NB4 (cell line): ENCODE measurements at regions not wholly inside any gene's neighbourhood (a gene's known extent, or its start where the extent isn't known, plus 50 kb on each side); places are given as distances from the start of the nearest gene placed in this dataset.

Source experiments
- DNase-seq: peaks from one replicate; pipeline ENCODE4 v3.0.0; 2010; ENCODE audit warnings: low read depth
- H3K4me3 ChIP-seq: one replicate; pipeline ENCODE4 v1.5.1; 2011; ENCODE audit warnings: mild to moderate bottlenecking, low read depth, low read length, moderate library complexity
- CTCF ChIP-seq: IDR thresholded peaks from one replicate; pipeline ENCODE4 v1.5.1; 2012; ENCODE audit warnings: low read depth, low read length
- MAX ChIP-seq: IDR thresholded peaks from 2 replicates; pipeline ENCODE4 v1.6.1; 2011; ENCODE audit warnings: low read depth, low read length
- MYC ChIP-seq: IDR thresholded peaks from 2 replicates; pipeline ENCODE4 v1.6.1; 2011; ENCODE audit warnings: low read depth, low read length
- POLR2A ChIP-seq: IDR thresholded peaks from 2 replicates; pipeline ENCODE4 v1.6.1; 2011; ENCODE audit warnings: mild to moderate bottlenecking; ENCODE audit not compliant: insufficient read length; ENCODE audit errors: extremely low read depth

- no peak for DNase-seq
- TF ChIP-seq CTCF (no peak), POLR2A (no peak), MAX (no peak), MYC (no peak)
- H3K4me3 ChIP-seq = no peak overlapping the region
These were observed 91.8 kb downstream of the FOXL1 start for GRCh38 chr16:86669937-86670749.

GRCh38 chr16:86670750-86671234 lies 92.4 kb downstream of the FOXL1 start:
- H3K4me3 ChIP-seq = no peak overlapping the region
- TF ChIP-seq POLR2A (no peak), MAX (no peak), MYC (no peak), CTCF (no peak)
- DNase-seq = no peak

- no peak for TF ChIP-seq MAX
- no peak for TF ChIP-seq POLR2A
- no peak for TF ChIP-seq CTCF
- TF ChIP-seq MYC = no peak
- DNase-seq = no peak
- no peak overlapping the region for H3K4me3 ChIP-seq
These were observed 93.3 kb downstream of the FOXL1 start for GRCh38 chr16:86671486-86672178.

GRCh38 chr16:86672179-86672863 lies 94.0 kb downstream of the FOXL1 start:
- TF ChIP-seq MAX = no peak
- TF ChIP-seq CTCF = no peak
- no peak for TF ChIP-seq POLR2A
- no peak for TF ChIP-seq MYC

GRCh38 chr16:86673090-86673955 lies 95.0 kb downstream of the FOXL1 start:
- H3K4me3 ChIP-seq = no peak overlapping the region
- DNase-seq = no peak
- no peak for TF ChIP-seq CTCF
- no peak for TF ChIP-seq MAX

More at GRCh38 chr16:86672179-86672863, 94.0 kb downstream of the FOXL1 start:
- H3K4me3 ChIP-seq = no peak overlapping the region
- DNase-seq = no peak
